HepG2 (cell line): ENCODE measurements at regions not wholly inside any gene's neighbourhood (a gene's known extent, or its start where the extent isn't known, plus 50 kb on each side); places are given as distances from the start of the nearest gene placed in this dataset.

ENCODE experiments used
- ATAC-seq: fragments of 200-7000 bp; cut with Tn5 transposase; 3 replicates; pipeline ENCODE4 v1.9.1; 2020; ENCODE audit warnings: mild to moderate bottlenecking, moderate library complexity
- BruUV-seq: library from RNA; stranded (reverse); fragments of 400-500 nt; replicated peaks from 2 replicates; lab custom pipeline; 2021; lab: Mats Ljungman, UMichigan
- CTCF ChIA-PET: fragments of 300-600 bp; formaldehyde crosslinking; extraction: SDS; loops from one replicate; lab custom pipeline; 2021; ENCODE audit warnings: low total read pairs, inconsistent platforms, low intra/inter-chr PET ratio; lab: Yijun Ruan, JAX
- POLR2A ChIA-PET: fragments of 350-600 bp; sonication (Branson Sonifier 250); formaldehyde crosslinking; loops from one replicate; lab custom pipeline; 2020; ENCODE audit warnings: antibody characterized with exemption, inconsistent platforms; lab: Yijun Ruan, JAX
- DNase-seq: peaks from one replicate; pipeline ENCODE4 v3.0.0-alpha.2; 2015; ENCODE audit warnings: low spot score
- FAIRE-seq: peaks from 3 replicates; lab custom pipeline; 2011; peaks lifted over from hg19 to GRCh38; lab: Jason Lieb, UNC
- H2AFZ ChIP-seq: one replicate; pipeline ENCODE4 v1.6.1; 2011; ENCODE audit warnings: low read length, inconsistent platforms
- H3K27ac ChIP-seq: fragments of 300-600 bp; 3 replicates; pipeline ENCODE4 v1.8.0; 2011; ENCODE audit warnings: mixed run types, mild to moderate bottlenecking, mixed read lengths, low read length, inconsistent platforms; ENCODE audit not compliant: insufficient read depth; ENCODE audit errors: extremely low read length
- H3K27me3 ChIP-seq, 2 experiments: fragments of 200-600 bp in 1 of 2; 2 replicates in 1 of 2; 3 replicates in 1 of 2; pipeline versions ENCODE4 v1.6.0 to v1.8.0; 2011; ENCODE audit warnings: low read length in 2 of 2, mild to moderate bottlenecking in 2 of 2, moderate library complexity in 2 of 2, inconsistent platforms in 1 of 2; ENCODE audit not compliant: insufficient read depth in 2 of 2, control insufficient read depth in 1 of 2
- H3K36me3 ChIP-seq, 2 experiments: fragments of 200-600 bp in 1 of 2; replicated peaks in 1 of 2; 2 replicates in 1 of 2; 3 replicates in 1 of 2; pipeline versions ENCODE4 v1.5.1 to v1.8.0; 2011; ENCODE audit warnings: low read length in 2 of 2, inconsistent platforms in 1 of 2; ENCODE audit not compliant: insufficient read depth in 2 of 2, control insufficient read depth in 1 of 2
- H3K4me1 ChIP-seq: 2 replicates; pipeline ENCODE4 v1.5.1; 2012; ENCODE audit warnings: low read length, inconsistent platforms; ENCODE audit not compliant: insufficient read depth
- H3K4me2 ChIP-seq: 2 replicates; pipeline ENCODE4 v1.6.0; 2011; ENCODE audit warnings: low read depth, low read length, inconsistent platforms
- H3K4me3 ChIP-seq, 3 experiments: fragments of 200-600 bp in 1 of 3; sonication (generic), shearing (Covaris generic) in 1 of 3; replicated peaks in 1 of 3; 2 replicates each; pipeline ENCODE4 v1.5.1; 2011 to 2016; ENCODE audit warnings: low read length in 3 of 3, inconsistent platforms in 2 of 3, low read depth in 2 of 3, mild to moderate bottlenecking in 2 of 3, control low read depth in 1 of 3, mixed read lengths in 1 of 3; ENCODE audit not compliant: insufficient read depth in 1 of 3
- H3K79me2 ChIP-seq: one replicate; pipeline ENCODE4 v1.6.1; 2011; ENCODE audit warnings: low read length, inconsistent platforms; ENCODE audit not compliant: insufficient read depth
- H3K9ac ChIP-seq: 2 replicates; pipeline ENCODE4 v1.6.0; 2011; ENCODE audit warnings: mild to moderate bottlenecking, low read depth, low read length, inconsistent platforms; ENCODE audit not compliant: insufficient read depth
- H3K9me3 ChIP-seq: 2 replicates; pipeline ENCODE4 v1.5.1; 2012; ENCODE audit warnings: mild to moderate bottlenecking, low read length
- H4K20me1 ChIP-seq: 2 replicates; pipeline ENCODE4 v1.6.0; 2011; ENCODE audit warnings: inconsistent platforms, mild to moderate bottlenecking, low read length, moderate library complexity; ENCODE audit not compliant: insufficient read depth
- ATF7 ChIP-seq, 2 experiments: fragments of 450-650 bp in 1 of 2; sonication (generic) in 1 of 2; formaldehyde crosslinking in 1 of 2; IDR thresholded peaks; 2 replicates each; pipeline versions ENCODE4 v1.4.0 to v1.6.1; 2016 to 2020; ENCODE audit warnings: antibody characterized with exemption in 1 of 2, mild to moderate bottlenecking in 1 of 2, missing genetic modification reagents in 1 of 2
- CREB1 ChIP-seq, 2 experiments: fragments of 450-650 bp in 1 of 2; IDR thresholded peaks; 2 replicates each; pipeline ENCODE4 v1.6.1; 2016 to 2017; ENCODE audit warnings: control low read depth in 1 of 2, mild to moderate bottlenecking in 1 of 2, missing compliant biosample characterization in 1 of 2, missing genetic modification characterization in 1 of 2
- THAP9 ChIP-seq: sonication (generic); formaldehyde crosslinking; IDR thresholded peaks from 2 replicates; pipeline ENCODE4; 2020; ENCODE audit warnings: missing genetic modification reagents, mild to moderate bottlenecking, borderline replicate concordance
- WGBS: methylation state at CpG from one replicate; pipeline ENCODE4 v1.1.6; 2017; ENCODE audit warnings: low lambda C conversion rate; 5-methylcytosine and 5-hydroxymethylcytosine counted together
- in situ Hi-C: cut with HindIII; loops from 2 replicates; pipeline ENCODE4 v1.10.0; 2017; ENCODE audit warnings: low pct_unique_long_range_greater_than_20kb; ENCODE audit not compliant: extremely low pct_ligation_motif_present
- intact Hi-C: fragments of 100-400 bp; cut with micrococcal nuclease; formaldehyde crosslinking; loops from one replicate; pipeline ENCODE4 v1.10.0; 2022; ENCODE audit not compliant: unreplicated experiment

- BruUV-seq = no TSS peak
- intact Hi-C loops (no loop called here), in situ Hi-C loops (no loop called here)
- DNase-seq = no peak
- ChIA-PET POLR2A (no interaction called here), CTCF (no interaction called here)
- H3K4me1 ChIP-seq = no peaks in the 10 kb centered on the region
- 28% methylated on average over 13 of the region's 13 CpGs for WGBS
- no peaks in the 10 kb centered on the region for H3K79me2 ChIP-seq
- H3K9me3 ChIP-seq = no peaks in the 10 kb centered on the region; the same call in 1 of the 2 replicates
- no peak for ATAC-seq
- H2AFZ ChIP-seq = no peak overlapping the region
- H3K4me2 ChIP-seq = no peak overlapping the region
- no peak for FAIRE-seq
- no peaks in the 10 kb centered on the region for H3K36me3 ChIP-seq
- no peak overlapping the region for H3K9ac ChIP-seq
- H4K20me1 ChIP-seq = no peaks in the 10 kb centered on the region
- H3K4me3 ChIP-seq = no peak overlapping the region
- H3K27me3 ChIP-seq = peaks cover 16 to 67% of the 10 kb centered on the region in 2 experiments
- H3K27ac ChIP-seq = no peak overlapping the region
- TF ChIP-seq THAP9 (CRISPR knock-in tag) (no peak), ATF7 (IDR thresholded peaks at IDR 0.05) (peak; percentile 88), ATF7 (CRISPR knock-in tag; IDR thresholded peaks at IDR 0.05) (no peak), CREB1 (IDR thresholded peaks at IDR 0.05) (peak; percentile 96), CREB1 (CRISPR knock-in tag; IDR thresholded peaks at IDR 0.05) (no peak)
Observed at GRCh38 chr2:240203031-240203787, 62.8 kb upstream of the OTOS start.
